ENCODE measurements at regions not wholly inside any gene's neighbourhood (a gene's known extent, or its start where the extent isn't known, plus 50 kb on each side); places are given as distances from the start of the nearest gene placed in this dataset.

DNA sequence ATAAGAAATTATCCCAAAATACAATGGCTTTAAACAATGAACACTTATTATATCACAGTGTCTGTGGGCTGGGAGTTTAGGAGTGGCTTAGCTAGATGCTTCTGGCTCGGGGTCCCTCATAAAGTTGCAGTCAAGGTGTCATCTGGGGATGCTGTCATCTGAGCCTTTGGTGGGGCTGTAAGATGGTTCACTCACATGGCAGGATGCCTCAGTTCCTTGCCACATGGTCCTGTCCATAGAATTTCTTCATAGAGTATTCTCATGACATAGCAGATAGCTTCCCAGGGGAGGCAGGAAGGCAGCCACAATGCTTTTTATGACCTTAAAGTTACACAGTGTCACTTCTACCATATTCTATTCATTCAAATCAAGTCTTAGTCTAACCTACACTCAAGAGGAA, 51.2 kb upstream of the HMHB1 start (continued):
- TF ChIP-seq, protein P1, sequence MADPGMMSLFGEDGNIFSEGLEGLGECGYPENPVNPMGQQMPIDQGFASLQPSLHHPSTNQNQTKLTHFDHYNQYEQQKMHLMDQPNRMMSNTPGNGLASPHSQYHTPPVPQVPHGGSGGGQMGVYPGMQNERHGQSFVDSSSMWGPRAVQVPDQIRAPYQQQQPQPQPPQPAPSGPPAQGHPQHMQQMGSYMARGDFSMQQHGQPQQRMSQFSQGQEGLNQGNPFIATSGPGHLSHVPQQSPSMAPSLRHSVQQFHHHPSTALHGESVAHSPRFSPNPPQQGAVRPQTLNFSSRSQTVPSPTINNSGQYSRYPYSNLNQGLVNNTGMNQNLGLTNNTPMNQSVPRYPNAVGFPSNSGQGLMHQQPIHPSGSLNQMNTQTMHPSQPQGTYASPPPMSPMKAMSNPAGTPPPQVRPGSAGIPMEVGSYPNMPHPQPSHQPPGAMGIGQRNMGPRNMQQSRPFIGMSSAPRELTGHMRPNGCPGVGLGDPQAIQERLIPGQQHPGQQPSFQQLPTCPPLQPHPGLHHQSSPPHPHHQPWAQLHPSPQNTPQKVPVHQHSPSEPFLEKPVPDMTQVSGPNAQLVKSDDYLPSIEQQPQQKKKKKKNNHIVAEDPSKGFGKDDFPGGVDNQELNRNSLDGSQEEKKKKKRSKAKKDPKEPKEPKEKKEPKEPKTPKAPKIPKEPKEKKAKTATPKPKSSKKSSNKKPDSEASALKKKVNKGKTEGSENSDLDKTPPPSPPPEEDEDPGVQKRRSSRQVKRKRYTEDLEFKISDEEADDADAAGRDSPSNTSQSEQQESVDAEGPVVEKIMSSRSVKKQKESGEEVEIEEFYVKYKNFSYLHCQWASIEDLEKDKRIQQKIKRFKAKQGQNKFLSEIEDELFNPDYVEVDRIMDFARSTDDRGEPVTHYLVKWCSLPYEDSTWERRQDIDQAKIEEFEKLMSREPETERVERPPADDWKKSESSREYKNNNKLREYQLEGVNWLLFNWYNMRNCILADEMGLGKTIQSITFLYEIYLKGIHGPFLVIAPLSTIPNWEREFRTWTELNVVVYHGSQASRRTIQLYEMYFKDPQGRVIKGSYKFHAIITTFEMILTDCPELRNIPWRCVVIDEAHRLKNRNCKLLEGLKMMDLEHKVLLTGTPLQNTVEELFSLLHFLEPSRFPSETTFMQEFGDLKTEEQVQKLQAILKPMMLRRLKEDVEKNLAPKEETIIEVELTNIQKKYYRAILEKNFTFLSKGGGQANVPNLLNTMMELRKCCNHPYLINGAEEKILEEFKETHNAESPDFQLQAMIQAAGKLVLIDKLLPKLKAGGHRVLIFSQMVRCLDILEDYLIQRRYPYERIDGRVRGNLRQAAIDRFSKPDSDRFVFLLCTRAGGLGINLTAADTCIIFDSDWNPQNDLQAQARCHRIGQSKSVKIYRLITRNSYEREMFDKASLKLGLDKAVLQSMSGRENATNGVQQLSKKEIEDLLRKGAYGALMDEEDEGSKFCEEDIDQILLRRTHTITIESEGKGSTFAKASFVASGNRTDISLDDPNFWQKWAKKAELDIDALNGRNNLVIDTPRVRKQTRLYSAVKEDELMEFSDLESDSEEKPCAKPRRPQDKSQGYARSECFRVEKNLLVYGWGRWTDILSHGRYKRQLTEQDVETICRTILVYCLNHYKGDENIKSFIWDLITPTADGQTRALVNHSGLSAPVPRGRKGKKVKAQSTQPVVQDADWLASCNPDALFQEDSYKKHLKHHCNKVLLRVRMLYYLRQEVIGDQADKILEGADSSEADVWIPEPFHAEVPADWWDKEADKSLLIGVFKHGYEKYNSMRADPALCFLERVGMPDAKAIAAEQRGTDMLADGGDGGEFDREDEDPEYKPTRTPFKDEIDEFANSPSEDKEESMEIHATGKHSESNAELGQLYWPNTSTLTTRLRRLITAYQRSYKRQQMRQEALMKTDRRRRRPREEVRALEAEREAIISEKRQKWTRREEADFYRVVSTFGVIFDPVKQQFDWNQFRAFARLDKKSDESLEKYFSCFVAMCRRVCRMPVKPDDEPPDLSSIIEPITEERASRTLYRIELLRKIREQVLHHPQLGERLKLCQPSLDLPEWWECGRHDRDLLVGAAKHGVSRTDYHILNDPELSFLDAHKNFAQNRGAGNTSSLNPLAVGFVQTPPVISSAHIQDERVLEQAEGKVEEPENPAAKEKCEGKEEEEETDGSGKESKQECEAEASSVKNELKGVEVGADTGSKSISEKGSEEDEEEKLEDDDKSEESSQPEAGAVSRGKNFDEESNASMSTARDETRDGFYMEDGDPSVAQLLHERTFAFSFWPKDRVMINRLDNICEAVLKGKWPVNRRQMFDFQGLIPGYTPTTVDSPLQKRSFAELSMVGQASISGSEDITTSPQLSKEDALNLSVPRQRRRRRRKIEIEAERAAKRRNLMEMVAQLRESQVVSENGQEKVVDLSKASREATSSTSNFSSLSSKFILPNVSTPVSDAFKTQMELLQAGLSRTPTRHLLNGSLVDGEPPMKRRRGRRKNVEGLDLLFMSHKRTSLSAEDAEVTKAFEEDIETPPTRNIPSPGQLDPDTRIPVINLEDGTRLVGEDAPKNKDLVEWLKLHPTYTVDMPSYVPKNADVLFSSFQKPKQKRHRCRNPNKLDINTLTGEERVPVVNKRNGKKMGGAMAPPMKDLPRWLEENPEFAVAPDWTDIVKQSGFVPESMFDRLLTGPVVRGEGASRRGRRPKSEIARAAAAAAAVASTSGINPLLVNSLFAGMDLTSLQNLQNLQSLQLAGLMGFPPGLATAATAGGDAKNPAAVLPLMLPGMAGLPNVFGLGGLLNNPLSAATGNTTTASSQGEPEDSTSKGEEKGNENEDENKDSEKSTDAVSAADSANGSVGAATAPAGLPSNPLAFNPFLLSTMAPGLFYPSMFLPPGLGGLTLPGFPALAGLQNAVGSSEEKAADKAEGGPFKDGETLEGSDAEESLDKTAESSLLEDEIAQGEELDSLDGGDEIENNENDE (IDR thresholded peaks at IDR 0.05; ENCODE audit: insufficient replicate concordance, low read length): no peak
- TF ChIP-seq KDM5A (IDR thresholded peaks at IDR 0.05; ENCODE audit: low read length) (no peak), SP2 (IDR thresholded peaks at IDR 0.05; ENCODE audit: low read length) (no peak), GABPA (IDR thresholded peaks at IDR 0.05; ENCODE audit: borderline replicate concordance, insufficient read depth, low read length) (no peak), JUND (IDR thresholded peaks at IDR 0.05; ENCODE audit: low read length) (no peak), TBP (IDR thresholded peaks at IDR 0.05; ENCODE audit: low read depth, low read length) (no peak), EZH2 (IDR thresholded peaks at IDR 0.05; ENCODE audit: low read depth, low read length, severe bottlenecking) (no peak)
- TF ChIP-seq, protein P2, sequence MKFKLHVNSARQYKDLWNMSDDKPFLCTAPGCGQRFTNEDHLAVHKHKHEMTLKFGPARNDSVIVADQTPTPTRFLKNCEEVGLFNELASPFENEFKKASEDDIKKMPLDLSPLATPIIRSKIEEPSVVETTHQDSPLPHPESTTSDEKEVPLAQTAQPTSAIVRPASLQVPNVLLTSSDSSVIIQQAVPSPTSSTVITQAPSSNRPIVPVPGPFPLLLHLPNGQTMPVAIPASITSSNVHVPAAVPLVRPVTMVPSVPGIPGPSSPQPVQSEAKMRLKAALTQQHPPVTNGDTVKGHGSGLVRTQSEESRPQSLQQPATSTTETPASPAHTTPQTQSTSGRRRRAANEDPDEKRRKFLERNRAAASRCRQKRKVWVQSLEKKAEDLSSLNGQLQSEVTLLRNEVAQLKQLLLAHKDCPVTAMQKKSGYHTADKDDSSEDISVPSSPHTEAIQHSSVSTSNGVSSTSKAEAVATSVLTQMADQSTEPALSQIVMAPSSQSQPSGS (IDR thresholded peaks at IDR 0.05; ENCODE audit: low read length): no peak
- TF ChIP-seq, protein P3, sequence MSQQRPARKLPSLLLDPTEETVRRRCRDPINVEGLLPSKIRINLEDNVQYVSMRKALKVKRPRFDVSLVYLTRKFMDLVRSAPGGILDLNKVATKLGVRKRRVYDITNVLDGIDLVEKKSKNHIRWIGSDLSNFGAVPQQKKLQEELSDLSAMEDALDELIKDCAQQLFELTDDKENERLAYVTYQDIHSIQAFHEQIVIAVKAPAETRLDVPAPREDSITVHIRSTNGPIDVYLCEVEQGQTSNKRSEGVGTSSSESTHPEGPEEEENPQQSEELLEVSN (IDR thresholded peaks at IDR 0.05): no peak
